HepG2 (cell line): ENCODE measurements at regions not wholly inside any gene's neighbourhood (a gene's known extent, or its start where the extent isn't known, plus 50 kb on each side); places are given as distances from the start of the nearest gene placed in this dataset.

Source experiments
- CHCHD3 ChIP-seq: sonication (generic); formaldehyde crosslinking; IDR thresholded peaks from 2 replicates; pipeline ENCODE4 v1.8.0; 2022; ENCODE audit warnings: mild to moderate bottlenecking, missing genetic modification reagents, moderate library complexity
- CTCF ChIP-seq: sonication (generic); formaldehyde crosslinking; IDR thresholded peaks from 2 replicates; pipeline ENCODE4 v1.5.0; 2020; ENCODE audit warnings: mild to moderate bottlenecking, missing genetic modification reagents, moderate library complexity
- HNRNPUL1 ChIP-seq: fragments of 200-400 bp; formaldehyde crosslinking; IDR thresholded peaks from 2 replicates; pipeline ENCODE4 v1.6.1; 2017; ENCODE audit warnings: low read depth, mild to moderate bottlenecking, low read length, moderate library complexity
- NFATC3 ChIP-seq: sonication (generic); formaldehyde crosslinking; IDR thresholded peaks from 2 replicates; pipeline ENCODE4 v1.5.1; 2020; ENCODE audit warnings: mild to moderate bottlenecking, missing genetic modification reagents
- NFIB ChIP-seq: sonication (generic); formaldehyde crosslinking; IDR thresholded peaks from 2 replicates; pipeline ENCODE4 v1.9.0; 2021; ENCODE audit warnings: missing genetic modification reagents, mild to moderate bottlenecking, borderline replicate concordance
- PHF21A ChIP-seq: sonication (generic); formaldehyde crosslinking; IDR thresholded peaks from 2 replicates; pipeline ENCODE4 v1.5.0; 2020; ENCODE audit warnings: mild to moderate bottlenecking, missing genetic modification reagents
- RAD21 ChIP-seq: fragments of 450-650 bp; formaldehyde crosslinking; IDR thresholded peaks from 2 replicates; pipeline ENCODE4 v1.5.0; 2020; ENCODE audit warnings: mild to moderate bottlenecking
- REPIN1 ChIP-seq: sonication (generic); formaldehyde crosslinking; IDR thresholded peaks from 2 replicates; pipeline ENCODE4 v1.8.0; 2022; ENCODE audit warnings: missing genetic modification reagents, low read depth, mild to moderate bottlenecking, borderline replicate concordance
- RFX1 ChIP-seq: fragments of 450-650 bp; IDR thresholded peaks from 2 replicates; pipeline ENCODE4 v1.6.1; 2017
- SRSF9 ChIP-seq: fragments of 200-400 bp; formaldehyde crosslinking; IDR thresholded peaks from 2 replicates; pipeline ENCODE4 v1.6.1; 2018; ENCODE audit warnings: borderline replicate concordance, mild to moderate bottlenecking, low read depth, low read length; ENCODE audit not compliant: insufficient read depth, poor library complexity, severe bottlenecking
- ZBTB20 ChIP-seq: sonication (generic); formaldehyde crosslinking; IDR thresholded peaks from 2 replicates; pipeline ENCODE4 v1.8.1; 2023; ENCODE audit warnings: missing genetic modification reagents, low read depth, mild to moderate bottlenecking, borderline replicate concordance
- ZFP37 ChIP-seq: sonication (generic); formaldehyde crosslinking; IDR thresholded peaks from 2 replicates; pipeline ENCODE4 v1.4.0; 2020; ENCODE audit warnings: missing genetic modification reagents, borderline replicate concordance
- ZNF34 ChIP-seq: sonication (generic); formaldehyde crosslinking; IDR thresholded peaks from 2 replicates; pipeline ENCODE4 v1.4.0; 2020; ENCODE audit warnings: mild to moderate bottlenecking, missing genetic modification reagents, borderline replicate concordance
- ZNF431 ChIP-seq: sonication (generic); formaldehyde crosslinking; IDR thresholded peaks from 2 replicates; pipeline ENCODE4 v1.9.0; 2022; ENCODE audit warnings: missing genetic modification reagents, low read depth, mild to moderate bottlenecking, borderline replicate concordance
- ZNF513 ChIP-seq: sonication (generic); formaldehyde crosslinking; conservative IDR thresholded peaks from 2 replicates; pipeline ENCODE4 v1.5.0; 2020; ENCODE audit warnings: missing genetic modification reagents
- ZNF570 ChIP-seq: sonication (generic); formaldehyde crosslinking; IDR thresholded peaks from 2 replicates; pipeline ENCODE4 v1.4.0; 2020; ENCODE audit warnings: mild to moderate bottlenecking, missing genetic modification reagents, borderline replicate concordance
- ZNF646 ChIP-seq: sonication (generic); formaldehyde crosslinking; IDR thresholded peaks from 2 replicates; pipeline ENCODE4 v1.9.0; 2021; ENCODE audit warnings: mild to moderate bottlenecking, missing genetic modification reagents
- ZSCAN5A ChIP-seq: sonication (generic); formaldehyde crosslinking; IDR thresholded peaks from 2 replicates; pipeline ENCODE4 v1.8.0; 2022; ENCODE audit warnings: mild to moderate bottlenecking, missing genetic modification reagents, borderline replicate concordance

GRCh38 chr2:137838255-137839092, 125.8 kb upstream of the HNMT start (continued):
- no peak for TF ChIP-seq ZSCAN5A (CRISPR knock-in tag)
- TF ChIP-seq ZNF570 (CRISPR knock-in tag) = no peak
- no peak for TF ChIP-seq ZNF513 (CRISPR knock-in tag)
- peak; percentile 86 for TF ChIP-seq RAD21 (CRISPR knock-in tag)
- TF ChIP-seq ZNF34 = no peak
- no peak for TF ChIP-seq ZFP37 (CRISPR knock-in tag)
- TF ChIP-seq ZNF431 (CRISPR knock-in tag) = no peak
- no peak for TF ChIP-seq REPIN1 (CRISPR knock-in tag)
- TF ChIP-seq HNRNPUL1 = no peak
- TF ChIP-seq PHF21A (CRISPR knock-in tag) = no peak
- TF ChIP-seq ZBTB20 (CRISPR knock-in tag) = no peak
- peak; percentile 86 for TF ChIP-seq CTCF (CRISPR knock-in tag)
- no peak for TF ChIP-seq NFATC3 (CRISPR knock-in tag)
- no peak for TF ChIP-seq RFX1
- no peak for TF ChIP-seq CHCHD3
- TF ChIP-seq SRSF9 = no peak
- TF ChIP-seq ZNF646 (CRISPR knock-in tag) = no peak
- no peak for TF ChIP-seq NFIB (CRISPR knock-in tag)
